SK-N-MC (cell line): ENCODE measurements at regions not wholly inside any gene's neighbourhood (a gene's known extent, or its start where the extent isn't known, plus 50 kb on each side); places are given as distances from the start of the nearest gene placed in this dataset.

Experiments used
- DNase-seq: peaks from one replicate; pipeline ENCODE4 v3.0.0-alpha.2; 2011; ENCODE audit warnings: low read depth, low spot score
- H3K27ac ChIP-seq: fragments of 200-600 bp; sonication (generic); 2 replicates; pipeline ENCODE4 v1.5.1; 2016; ENCODE audit warnings: mixed run types
- H3K36me3 ChIP-seq: fragments of 200-600 bp; sonication (generic); 2 replicates; pipeline ENCODE4 v1.6.1; 2017; ENCODE audit warnings: antibody characterized with exemption, low read length, mixed read lengths; ENCODE audit not compliant: insufficient read depth
- H3K4me3 ChIP-seq: fragments of 200-600 bp; sonication (generic); 2 replicates; pipeline ENCODE4 v1.5.1; 2016
- H3K9ac ChIP-seq: fragments of 200-600 bp; sonication (generic); 2 replicates; pipeline ENCODE4 v1.8.0; 2017; ENCODE audit warnings: mixed run types, mixed read lengths; ENCODE audit not compliant: insufficient read length
- H3K9me3 ChIP-seq: fragments of 200-600 bp; sonication (generic); 2 replicates; pipeline ENCODE4 v1.6.1; 2017; ENCODE audit warnings: low read depth, mild to moderate bottlenecking, antibody characterized with exemption, low read length, moderate library complexity, mixed read lengths
- EZH2 ChIP-seq: fragments of 200-600 bp; sonication (generic); IDR thresholded peaks from one replicate; pipeline ENCODE4 v1.6.1; 2017; ENCODE audit warnings: antibody characterized with exemption
- FOXP2 ChIP-seq: optimal IDR thresholded peaks from 2 replicates; pipeline ENCODE3; 2011; ENCODE audit warnings: mild to moderate bottlenecking, moderate library complexity; ENCODE audit not compliant: insufficient read depth; ENCODE audit errors: extremely low read length, control extremely low read depth
- POLR2AphosphoS5 ChIP-seq: IDR thresholded peaks from 2 replicates; pipeline ENCODE4 v1.6.1; 2012; ENCODE audit warnings: mild to moderate bottlenecking, low read depth, low read length, borderline replicate concordance

DNA sequence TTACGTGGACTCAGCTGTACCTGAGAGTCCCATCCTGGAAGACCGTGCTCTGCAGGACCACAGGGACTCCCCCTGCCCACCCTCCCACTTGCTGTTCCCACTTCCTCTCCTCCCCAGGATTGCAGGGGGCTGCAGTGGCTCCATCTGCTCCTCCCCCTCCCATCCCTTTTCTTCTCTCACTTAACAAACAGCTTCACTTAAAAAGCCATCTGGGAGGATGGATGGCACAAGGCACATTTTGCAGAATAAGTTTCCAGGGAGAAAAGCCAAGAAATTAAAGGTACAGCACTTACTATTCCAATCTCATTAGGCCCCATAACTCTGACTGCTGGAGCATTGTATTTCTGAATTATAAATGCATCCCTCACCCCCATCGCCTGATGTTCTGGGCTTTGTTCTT lies 458.7 kb downstream of the PTPRU start:
- no peaks in the 10 kb centered on the region for H3K36me3 ChIP-seq
- no peak overlapping the region for H3K9ac ChIP-seq
- TF ChIP-seq EZH2, result no peak
- TF ChIP-seq POLR2AphosphoS5, result no peak
- TF ChIP-seq FOXP2, result no peak
- DNase-seq, result no peak
- no peak overlapping the region for H3K4me3 ChIP-seq
- no peak overlapping the region for H3K27ac ChIP-seq
- no peaks in the 10 kb centered on the region for H3K9me3 ChIP-seq

DNA sequence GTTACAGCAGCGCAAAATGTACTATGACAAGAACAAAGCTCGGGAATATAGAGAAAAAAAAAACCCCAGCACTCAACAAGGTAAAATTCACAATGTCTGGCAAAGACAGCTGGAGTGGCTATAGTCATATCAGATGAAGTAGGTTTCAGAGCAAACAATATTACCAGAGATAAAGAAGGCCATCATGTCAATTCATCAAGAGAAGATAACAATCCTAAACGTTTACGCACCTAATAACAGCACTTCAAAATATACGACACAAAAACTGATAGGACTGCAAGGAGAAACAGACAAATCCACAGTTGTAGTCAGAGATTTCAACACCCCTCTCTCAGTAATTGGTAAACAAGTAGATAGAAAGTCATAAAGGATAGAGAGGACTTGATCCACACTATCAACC lies 455.2 kb downstream of the PTPRU start:
- H3K4me3 ChIP-seq, result no peak overlapping the region
- DNase-seq, result no peak
- H3K9me3 ChIP-seq, result no peaks in the 10 kb centered on the region
- H3K9ac ChIP-seq, result no peak overlapping the region
- TF ChIP-seq FOXP2, result no peak
- TF ChIP-seq POLR2AphosphoS5, result no peak
- no peak for TF ChIP-seq EZH2
- H3K27ac ChIP-seq, result no peak overlapping the region
- H3K36me3 ChIP-seq, result no peaks in the 10 kb centered on the region

DNA sequence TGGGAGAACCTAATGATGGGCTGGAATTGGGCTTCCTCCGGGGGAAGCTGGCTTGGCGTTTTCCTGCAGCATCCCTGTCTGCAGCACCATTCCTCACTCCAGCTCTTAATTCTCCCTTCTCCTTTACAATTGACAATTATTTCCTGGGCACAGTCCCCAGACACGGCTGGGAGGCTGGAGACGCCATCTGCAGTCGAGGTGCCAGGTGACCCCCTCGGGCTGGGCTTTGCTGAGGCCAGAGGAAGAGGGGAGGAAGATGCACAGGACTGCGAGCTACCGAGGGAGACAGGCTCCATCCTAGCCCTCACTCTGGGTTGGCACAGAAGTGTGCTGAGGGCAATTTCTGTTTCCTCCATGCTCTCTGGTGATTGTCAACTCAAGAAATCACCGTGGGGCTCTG lies 453.8 kb downstream of the PTPRU start:
- Histone ChIP-seq H3K4me3 (no peak overlapping the region), H3K9me3 (no peaks in the 10 kb centered on the region), H3K27ac (no peak overlapping the region), H3K9ac (no peak overlapping the region), H3K36me3 (no peaks in the 10 kb centered on the region)
- TF ChIP-seq POLR2AphosphoS5, result no peak
- DNase-seq, result no peak

DNA sequence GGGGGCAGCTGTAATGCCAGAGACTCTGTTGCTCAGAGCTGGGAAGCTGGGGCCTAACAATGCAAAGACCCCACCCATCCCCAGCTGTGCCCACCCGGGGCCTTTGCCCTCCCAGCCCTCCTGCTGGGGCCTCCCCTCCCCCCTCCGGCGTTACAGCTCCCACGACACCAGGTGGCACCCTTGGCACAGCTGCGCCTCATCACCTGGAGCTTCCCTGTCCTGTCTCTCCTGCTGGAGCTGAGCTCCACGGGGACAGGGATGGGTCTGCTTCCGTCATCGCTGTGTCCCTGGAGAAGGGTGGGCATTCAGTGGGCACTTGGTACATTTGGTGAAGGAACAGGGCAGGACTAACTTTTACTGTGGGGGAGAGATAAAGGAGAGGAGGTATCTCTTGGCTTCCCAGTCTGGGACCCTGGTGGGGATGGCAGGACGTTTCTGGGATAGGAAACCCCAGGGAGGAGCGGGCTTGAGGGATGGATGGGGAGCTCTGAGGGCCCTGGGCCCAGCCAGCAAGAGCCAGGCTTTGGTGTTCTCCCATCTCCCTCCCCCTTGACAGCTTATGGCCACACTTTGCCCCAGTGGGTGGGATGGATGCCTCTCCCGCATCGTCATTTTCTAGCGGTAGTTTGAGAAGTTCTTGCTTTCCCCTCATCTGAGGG lies 453.2 kb downstream of the PTPRU start:
- no peaks in the 10 kb centered on the region for H3K9me3 ChIP-seq
- no peak for DNase-seq
- no peak overlapping the region for H3K9ac ChIP-seq
- no peak overlapping the region for H3K4me3 ChIP-seq
- no peak overlapping the region for H3K27ac ChIP-seq
- no peaks in the 10 kb centered on the region for H3K36me3 ChIP-seq
- TF ChIP-seq POLR2AphosphoS5 (no peak), EZH2 (no peak), FOXP2 (no peak)

DNA sequence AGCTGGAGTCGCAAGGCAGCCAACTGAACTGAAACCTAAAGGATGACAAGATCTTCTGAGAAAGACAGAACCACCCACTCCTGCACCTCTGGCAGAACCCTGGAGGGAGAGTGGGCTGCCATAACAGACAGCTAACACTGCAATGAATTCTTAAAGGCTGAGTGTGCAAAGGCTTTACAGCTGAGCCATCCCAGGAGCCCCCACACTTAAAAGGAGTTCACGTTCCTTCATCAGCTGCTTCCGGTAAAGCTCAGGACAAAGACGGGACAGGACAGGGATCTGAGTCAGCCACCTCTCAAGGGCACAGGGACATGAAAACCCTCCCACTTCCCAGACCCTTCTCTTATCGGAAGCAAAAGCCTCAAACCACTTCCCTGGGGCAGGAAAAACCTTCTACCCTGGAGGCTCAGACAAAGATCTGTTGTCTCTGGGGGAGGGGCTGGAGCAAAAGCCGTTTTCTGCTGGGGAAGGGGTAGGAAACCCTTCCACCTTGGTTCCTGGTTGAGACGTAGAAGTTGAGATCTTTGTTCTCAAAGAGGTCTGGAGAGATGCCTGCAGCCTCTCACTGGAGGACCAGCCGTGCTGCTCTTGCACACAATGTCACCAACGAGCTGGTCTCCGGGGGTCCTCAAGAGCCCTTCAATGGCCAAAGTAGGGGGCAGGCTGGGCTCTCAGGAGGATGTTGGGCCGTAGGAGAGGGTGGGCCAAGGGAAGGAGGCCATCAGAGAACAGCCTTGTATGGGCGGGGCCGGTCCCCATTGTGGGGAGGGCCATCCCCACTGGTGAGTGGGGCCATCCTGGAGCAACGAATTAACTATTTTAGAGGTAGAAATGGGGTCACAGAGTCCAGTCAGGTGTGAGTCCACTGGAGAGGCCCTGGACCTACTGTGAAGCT lies 452.4 kb downstream of the PTPRU start:
- TF ChIP-seq FOXP2, result no peak
- no peak overlapping the region for H3K4me3 ChIP-seq
- DNase-seq, result no peak
- no peak overlapping the region for H3K9ac ChIP-seq
- H3K9me3 ChIP-seq, result no peaks in the 10 kb centered on the region
- H3K27ac ChIP-seq, result no peak overlapping the region
- no peaks in the 10 kb centered on the region for H3K36me3 ChIP-seq

DNA sequence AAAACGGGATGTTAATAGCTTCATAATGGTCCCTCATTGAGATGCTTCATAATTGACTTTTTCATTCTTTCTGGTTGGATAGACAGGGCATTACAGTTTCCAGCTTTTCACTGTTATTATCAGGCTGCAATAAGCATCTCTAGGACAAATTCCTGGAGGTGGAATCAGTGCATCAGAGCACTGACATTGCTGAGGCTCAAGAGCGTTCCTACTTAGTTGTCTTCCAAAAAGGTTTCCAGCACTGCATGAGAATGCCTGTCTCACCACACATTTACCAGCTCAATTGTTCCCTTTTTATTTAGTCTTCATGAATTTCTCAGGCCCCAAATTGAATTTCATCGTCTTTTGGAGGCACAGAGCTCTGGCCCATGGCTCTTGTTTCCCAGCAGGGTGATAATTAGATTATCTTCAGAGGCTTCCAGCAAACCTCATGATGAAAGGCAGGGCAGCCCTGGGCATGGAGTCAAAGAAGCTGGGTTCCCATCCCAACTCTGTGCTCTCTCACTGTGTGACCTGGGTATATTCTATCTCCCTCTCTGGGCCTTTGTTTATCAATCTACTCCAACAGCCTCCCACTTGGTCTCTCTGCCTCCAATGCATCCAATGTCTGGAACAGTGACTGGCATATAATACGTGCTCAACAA lies 451.4 kb downstream of the PTPRU start:
- H3K9me3 ChIP-seq, result no peaks in the 10 kb centered on the region
- no peak overlapping the region for H3K4me3 ChIP-seq
- H3K9ac ChIP-seq, result no peak overlapping the region
- no peak for TF ChIP-seq FOXP2
- TF ChIP-seq POLR2AphosphoS5, result no peak
- TF ChIP-seq EZH2, result no peak
- DNase-seq, result no peak
- no peak overlapping the region for H3K27ac ChIP-seq
- no peaks in the 10 kb centered on the region for H3K36me3 ChIP-seq

DNA sequence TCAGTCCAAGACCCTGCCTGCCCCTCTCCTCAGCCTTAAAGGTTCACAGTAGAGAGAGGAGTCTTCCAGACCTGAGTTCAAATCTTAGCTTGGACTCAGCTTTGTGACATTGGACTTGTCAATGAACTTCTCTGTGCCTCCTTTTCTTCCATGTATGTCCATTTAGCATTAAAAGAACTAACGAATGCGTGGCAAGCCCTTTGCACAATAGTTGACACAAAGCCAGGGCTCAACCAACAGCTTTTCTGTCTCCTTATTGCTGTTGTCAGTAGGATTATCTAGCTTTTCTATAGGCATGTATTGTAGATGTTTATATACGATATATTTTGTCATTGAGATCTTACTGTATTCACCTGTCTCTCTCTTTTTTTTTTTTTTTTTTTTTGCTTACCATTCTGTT lies 450.8 kb downstream of the PTPRU start:
- Histone ChIP-seq H3K9ac (no peak overlapping the region), H3K36me3 (no peaks in the 10 kb centered on the region), H3K27ac (no peak overlapping the region), H3K4me3 (no peak overlapping the region), H3K9me3 (no peaks in the 10 kb centered on the region)
- no peak for DNase-seq
- TF ChIP-seq EZH2 (no peak), FOXP2 (no peak), POLR2AphosphoS5 (no peak)

DNA sequence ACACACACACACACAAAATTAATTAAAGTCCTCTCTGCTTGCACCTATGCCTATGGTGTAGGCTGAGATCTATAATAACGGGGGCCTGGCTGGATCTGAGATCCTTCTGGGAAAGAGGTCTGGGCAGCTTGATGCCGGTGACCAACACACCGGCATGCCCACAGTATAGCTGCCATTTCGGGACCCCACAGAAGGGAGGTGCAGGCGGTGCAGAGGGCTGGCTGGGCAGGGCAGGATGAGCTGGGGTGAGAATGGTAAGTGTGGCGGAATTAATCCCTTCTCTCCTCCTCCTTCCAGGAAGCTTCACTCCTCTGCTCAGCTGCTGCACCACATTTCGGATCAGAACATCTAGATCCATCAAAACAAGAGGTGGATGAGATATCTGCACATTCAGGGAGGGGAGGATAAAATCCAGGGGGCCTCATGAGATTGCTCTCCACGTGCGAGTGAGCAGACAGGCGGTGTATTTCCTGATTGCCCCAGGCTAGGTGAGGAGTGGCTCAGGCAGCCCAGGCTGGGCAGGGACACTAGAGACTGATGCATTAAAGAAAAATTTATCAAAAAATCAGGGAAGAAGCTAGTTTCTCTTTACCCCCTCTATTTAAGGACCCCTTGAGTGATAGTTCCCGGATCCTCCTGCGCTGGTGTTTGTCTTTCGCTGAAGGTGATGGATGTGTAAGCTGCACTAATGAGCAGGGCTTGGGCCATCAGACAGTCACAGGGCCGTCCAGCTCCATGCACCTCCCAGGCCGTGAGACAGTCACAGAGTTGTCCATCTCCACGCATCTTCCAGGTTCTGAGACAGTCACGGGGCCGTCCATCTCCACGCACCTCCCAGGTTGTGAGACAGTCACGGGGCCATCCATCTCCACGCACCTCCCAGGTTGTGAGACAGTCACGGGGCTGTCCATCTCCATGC lies 449.9 kb downstream of the PTPRU start:
- TF ChIP-seq POLR2AphosphoS5, result no peak
- TF ChIP-seq EZH2, result no peak
- TF ChIP-seq FOXP2, result no peak
- no peak overlapping the region for H3K4me3 ChIP-seq
- no peak overlapping the region for H3K27ac ChIP-seq
- no peaks in the 10 kb centered on the region for H3K36me3 ChIP-seq
- no peaks in the 10 kb centered on the region for H3K9me3 ChIP-seq
- no peak for DNase-seq
- H3K9ac ChIP-seq, result no peak overlapping the region
